HCT116 (cell line): ENCODE measurements at regions not wholly inside any gene's neighbourhood (a gene's known extent, or its start where the extent isn't known, plus 50 kb on each side); places are given as distances from the start of the nearest gene placed in this dataset.

ENCODE experiments used
- CTCF ChIP-seq, 3 experiments: fragments of 200-600 bp in 1 of 3; sonication (generic) in 1 of 3; IDR thresholded peaks in 2 of 3; conservative IDR thresholded peaks in 1 of 3; 2 replicates each; pipeline ENCODE4 v1.5.1; 2012 to 2017; ENCODE audit warnings: low read depth in 2 of 3, low read length in 2 of 3, antibody characterized with exemption in 1 of 3, borderline replicate concordance in 1 of 3, control low read depth in 1 of 3, mild to moderate bottlenecking in 1 of 3, mixed read lengths in 1 of 3, mixed run types in 1 of 3, moderate library complexity in 1 of 3; ENCODE audit not compliant: insufficient read depth in 1 of 3
- MAX ChIP-seq: IDR thresholded peaks from 2 replicates; pipeline ENCODE4 v1.6.1; 2012
- POLR2A ChIP-seq: IDR thresholded peaks from 2 replicates; pipeline ENCODE4 v1.7.0; 2011; ENCODE audit warnings: borderline replicate concordance; ENCODE audit not compliant: insufficient read depth, insufficient read length; ENCODE audit errors: extremely low read depth
- POLR2AphosphoS5 ChIP-seq: IDR thresholded peaks from 2 replicates; pipeline ENCODE4 v1.6.1; 2011; ENCODE audit warnings: mild to moderate bottlenecking, low read depth, low read length, moderate library complexity
- SIN3A ChIP-seq: IDR thresholded peaks from 2 replicates; pipeline ENCODE4 v1.6.1; 2012; ENCODE audit warnings: low read depth
- SP1 ChIP-seq: IDR thresholded peaks from 2 replicates; pipeline ENCODE4 v1.6.1; 2012; ENCODE audit warnings: low read depth

- no peak for TF ChIP-seq CTCF (IDR thresholded peaks at IDR 0.05 in 2 of 3, conservative IDR thresholded peaks at IDR 0.05 in 1 of 3; ENCODE audit: borderline replicate concordance in 1 of 3, insufficient read depth in 1 of 3, low read depth in 2 of 3, low read length in 2 of 3)
- TF ChIP-seq SP1: no peak
- no peak for TF ChIP-seq MAX
- no peak for TF ChIP-seq POLR2A
- no peak for TF ChIP-seq SIN3A
- TF ChIP-seq POLR2AphosphoS5: no peak
Observed at GRCh38 chr9:106785200-106785599, 77.8 kb upstream of the ZNF462 start.
